Muscle of back (tissue), 3 donors: ENCODE measurements at regions not wholly inside any gene's neighbourhood (a gene's known extent, or its start where the extent isn't known, plus 50 kb on each side); places are given as distances from the start of the nearest gene placed in this dataset.
"Not testable (repeated sequence)": the region's sequence is repeated elsewhere in the genome, so short reads cannot be mapped to it uniquely, and the experiment has no call there.

ENCODE experiments used
- DNase-seq, 3 donors: peaks; one replicate each; pipeline versions ENCODE4 v3.0.0 to v3.0.0-alpha.2; 2013

DNA sequence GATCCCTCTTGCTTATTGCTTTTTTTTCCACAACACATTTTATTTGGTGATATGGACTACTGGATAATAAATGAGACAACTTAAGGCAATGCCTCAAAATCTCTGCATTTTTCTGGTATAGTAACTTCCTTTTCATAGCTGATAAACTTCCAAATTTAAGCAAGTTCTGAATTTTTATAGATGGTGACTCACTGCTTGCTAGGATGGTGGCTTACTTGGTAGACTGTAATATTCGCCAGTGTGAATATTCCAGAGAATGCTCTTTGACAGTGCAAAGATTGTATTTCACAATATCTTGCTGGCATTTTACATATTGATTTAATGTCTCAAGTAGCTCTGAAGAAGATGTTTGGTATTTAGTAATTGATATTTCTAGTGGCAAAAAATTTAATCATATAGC is 472.4 kb downstream of the TFEC start:
- DNase-seq: no peak

DNA sequence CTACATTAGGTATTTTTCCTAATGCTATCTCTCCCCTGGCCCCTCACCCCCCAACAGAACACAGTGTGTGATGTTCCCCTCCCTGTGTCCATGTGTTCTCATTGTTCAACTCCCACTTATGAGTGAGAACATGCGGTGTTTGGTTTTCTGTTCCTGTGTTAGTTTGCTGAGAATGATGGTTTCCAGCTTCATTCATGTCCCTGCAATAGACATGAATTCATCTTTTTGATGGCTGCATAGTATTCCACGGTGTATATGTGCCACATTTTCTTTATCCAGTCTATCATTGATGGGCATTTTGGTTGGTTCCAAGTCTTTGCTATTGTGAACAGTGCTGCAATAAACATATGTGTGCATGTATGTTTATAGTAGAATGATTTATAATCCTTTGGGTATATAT is 473.3 kb downstream of the TFEC start:
- not testable (repeated sequence) for DNase-seq

GRCh38 chr7:115552766-115553165 is 477.8 kb downstream of the TFEC start:
- peak in 1 of 3 donors; percentile 26 for DNase-seq

DNA sequence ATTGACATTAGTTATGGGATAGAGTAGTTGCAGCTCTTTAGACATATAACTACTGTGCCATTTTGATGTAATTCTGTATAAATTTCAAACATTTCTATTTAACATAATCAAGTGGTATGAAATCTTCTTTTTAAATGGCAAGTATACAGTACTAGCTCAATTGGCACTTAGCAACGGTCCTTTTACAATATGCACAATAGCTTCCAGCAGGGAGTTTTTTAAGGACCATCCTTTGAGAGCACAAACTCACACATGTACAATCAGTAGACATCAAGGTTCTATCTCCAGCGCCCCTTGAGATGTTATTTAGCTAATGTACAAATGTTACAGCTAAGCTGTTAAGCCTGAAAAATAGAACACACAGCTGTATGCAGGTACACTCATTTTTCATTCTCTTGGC is 480.7 kb downstream of the TFEC start:
- no peak for DNase-seq

DNA sequence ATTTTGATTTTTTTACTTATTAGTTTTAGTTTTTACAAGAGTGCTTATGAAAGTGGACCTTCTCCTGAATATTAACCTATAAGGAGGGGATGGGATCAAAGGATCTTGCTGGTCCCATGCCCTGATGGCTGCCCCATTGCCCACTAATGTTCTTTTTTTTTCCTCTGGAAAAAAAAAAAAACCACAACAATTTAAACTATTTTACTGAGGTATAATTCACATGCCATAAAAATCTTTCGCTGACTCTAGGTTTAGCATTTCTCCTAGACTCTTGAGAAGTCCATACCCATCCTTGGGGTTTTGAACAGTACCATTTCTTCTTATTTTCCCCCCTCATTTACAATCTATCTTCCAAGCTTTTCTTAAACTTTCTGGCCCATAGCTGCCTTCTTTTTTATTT is 481.8 kb downstream of the TFEC start:
- no peak for DNase-seq

DNA sequence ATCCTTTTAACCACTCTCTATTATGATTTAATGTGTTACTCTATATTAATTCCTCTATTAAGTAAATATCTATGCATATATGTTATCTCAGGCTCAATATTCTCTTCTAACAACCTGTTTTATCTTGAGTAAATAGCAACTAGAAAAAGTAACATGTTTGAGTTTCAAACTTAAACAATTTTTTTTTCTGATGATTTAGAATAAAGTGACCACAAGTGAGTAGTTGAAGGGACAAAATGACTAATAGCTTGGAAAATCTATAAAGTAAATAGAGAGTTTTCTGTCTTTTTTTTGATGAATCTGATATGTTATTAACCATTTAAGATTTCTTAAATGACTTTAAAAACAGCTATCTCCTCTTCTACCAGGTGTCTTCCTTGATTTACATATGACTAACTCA is 483.8 kb downstream of the TFEC start:
- no peak for DNase-seq

DNA sequence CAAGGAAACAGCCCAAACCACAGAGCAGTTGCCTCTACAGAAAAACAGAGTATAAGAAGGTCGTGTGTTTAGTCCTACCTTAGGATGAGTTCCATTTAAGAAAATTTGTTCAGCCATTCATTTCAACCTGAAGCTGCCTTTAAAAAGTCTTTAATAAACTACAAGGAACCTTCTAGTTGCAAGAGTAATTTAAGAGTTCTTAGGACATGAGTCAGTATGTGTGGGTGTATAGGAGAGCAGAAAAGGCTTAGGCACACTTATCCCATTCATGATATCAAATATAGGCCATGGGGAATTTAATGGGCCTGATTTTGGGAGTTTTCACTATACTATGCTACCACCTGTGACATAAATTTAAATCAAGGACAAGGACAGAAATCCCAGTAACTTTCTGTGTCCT is 496.8 kb downstream of the TFEC start:
- no peak for DNase-seq

DNA sequence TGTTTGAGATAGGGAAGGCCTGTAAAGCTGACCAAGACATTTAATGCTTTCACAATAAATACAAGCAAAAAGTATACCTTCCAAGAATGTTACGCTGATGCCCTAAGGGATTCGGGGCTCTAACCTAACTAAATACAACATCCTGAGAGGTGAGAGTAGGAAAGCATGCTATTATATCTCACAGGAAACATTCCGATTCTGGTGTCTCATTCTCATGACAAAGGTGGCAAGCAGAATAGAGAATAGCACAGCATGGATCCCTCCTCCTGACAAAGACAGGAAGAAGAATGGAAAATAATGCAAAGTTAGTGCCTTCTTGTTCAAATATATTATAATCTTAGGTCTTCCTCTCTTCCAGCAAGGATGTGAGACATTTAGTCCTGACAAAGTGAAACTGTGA is 504.3 kb downstream of the TFEC start:
- no peak for DNase-seq

DNA sequence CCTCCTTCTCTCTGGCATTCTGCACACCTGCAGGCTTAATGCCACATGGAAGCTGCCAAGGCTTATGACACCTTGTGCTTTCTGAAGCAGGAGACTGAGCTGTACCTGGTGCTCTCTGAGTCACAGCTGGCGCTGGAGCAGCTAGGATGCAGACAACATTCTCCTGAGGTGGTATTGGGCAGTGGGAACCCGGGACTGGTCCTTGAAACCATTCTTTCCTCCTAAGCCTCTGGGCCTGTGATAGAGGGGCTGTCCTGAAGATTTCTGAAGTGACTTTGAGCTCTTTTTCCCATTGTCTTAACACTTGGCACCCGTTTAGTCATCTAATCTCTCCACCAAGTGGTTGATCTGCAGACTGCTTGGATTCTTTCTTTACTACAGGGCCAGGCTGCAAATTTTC is 508.4 kb downstream of the TFEC start:
- DNase-seq: no peak

GRCh38 chr7:115516341-115516740 is 514.2 kb downstream of the TFEC start:
- peak in 1 of 3 donors; percentile 4 for DNase-seq

DNA sequence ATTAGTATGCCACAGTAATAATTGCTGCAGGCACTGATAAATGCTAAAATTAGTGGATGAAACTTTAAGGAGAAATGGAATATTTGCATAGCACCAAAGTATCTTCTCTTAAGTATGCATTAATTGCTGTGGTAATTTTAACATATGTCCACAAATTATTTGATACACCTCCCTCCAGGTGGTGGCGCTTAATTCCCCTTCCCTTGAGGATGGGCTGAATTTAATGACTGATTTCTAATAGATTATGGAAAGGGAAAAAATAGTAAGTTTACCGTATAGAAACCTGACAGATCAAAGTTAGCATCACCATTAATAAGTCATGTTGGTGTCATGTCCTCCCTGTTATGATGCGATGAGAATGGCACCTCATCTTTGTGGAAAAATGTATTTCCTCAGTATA is 519.2 kb downstream of the TFEC start:
- DNase-seq: no peak

- no peak for DNase-seq
These were observed 525.4 kb downstream of the TFEC start for GRCh38 chr7:115505136-115505535.

DNA sequence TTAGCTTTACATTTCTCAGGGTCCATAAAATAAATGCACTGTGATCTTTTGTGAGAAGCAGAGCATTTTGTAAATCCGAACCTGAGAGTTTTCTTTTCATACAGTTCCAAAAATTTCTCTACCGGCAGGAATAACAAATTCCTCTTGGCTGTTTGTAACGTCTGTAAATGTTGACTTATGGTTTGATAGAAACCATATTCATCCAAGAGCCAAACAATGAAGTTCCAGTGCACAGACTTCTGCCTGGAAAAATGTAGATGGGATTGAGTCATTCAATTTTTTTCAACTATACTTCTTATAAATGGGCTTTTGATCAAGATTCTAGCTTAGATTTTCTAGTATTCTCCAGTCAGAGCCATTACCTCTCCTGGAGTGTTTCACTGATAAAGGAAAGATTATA is 530.6 kb downstream of the TFEC start:
- DNase-seq: no peak

GRCh38 chr7:115496006-115496405 is 534.6 kb downstream of the TFEC start:
- no peak for DNase-seq

GRCh38 chr7:115494529-115495147 is 535.9 kb downstream of the TFEC start:
- no peak for DNase-seq

DNA sequence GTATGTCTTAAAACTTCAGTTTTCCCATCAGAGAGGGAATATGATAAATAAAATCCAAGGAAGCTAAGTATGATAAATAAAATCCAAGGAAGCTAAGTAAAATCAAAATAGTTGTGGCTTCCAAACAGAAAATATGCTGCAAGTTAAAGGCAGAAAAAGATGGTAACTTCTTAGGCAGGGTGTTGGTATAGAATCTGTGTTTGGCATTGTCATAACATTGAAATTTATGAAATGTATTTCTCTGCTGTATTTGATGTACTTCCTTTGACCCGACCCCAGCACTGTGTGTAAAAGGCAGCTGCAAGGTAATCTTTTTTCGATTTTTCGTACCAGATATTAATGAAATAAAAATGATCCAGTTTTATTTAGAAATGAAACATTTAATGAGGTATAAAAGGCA is 537.2 kb downstream of the TFEC start:
- DNase-seq: no peak

DNA sequence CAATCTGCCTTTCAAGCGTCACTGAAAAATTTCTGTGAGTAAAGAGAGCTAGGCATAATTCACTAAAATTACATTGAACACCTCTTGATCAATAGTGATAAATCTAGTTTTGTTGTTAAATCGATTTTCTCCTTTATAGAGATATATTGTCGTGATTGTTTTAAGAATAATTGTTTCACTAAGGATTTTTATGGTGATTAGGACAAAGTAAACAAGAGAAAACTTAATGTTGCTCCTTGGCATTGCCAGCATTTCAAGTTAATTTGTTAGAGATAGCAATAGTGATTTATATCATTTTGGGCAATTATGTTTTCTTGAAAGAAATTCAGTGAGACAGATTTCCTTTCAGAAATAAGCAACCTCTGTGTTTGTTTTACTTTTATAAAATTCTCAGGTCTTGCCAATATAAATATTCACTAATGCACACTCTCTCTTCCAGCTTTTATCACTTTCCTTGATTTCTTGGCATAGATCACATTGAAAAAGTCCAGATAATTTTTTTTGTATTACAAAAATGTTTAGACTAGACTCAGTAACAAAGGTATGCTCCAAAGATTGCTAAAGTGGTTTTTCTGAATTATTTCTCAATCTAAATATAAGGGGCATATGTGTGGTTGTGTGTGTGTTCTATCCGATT is 538.7 kb downstream of the TFEC start:
- DNase-seq: no peak

- no peak for DNase-seq
These were observed 551.1 kb downstream of the TFEC start for GRCh38 chr7:115479448-115479847.

GRCh38 chr7:115478426-115478825 is 552.1 kb downstream of the TFEC start:
- no peak for DNase-seq

DNA sequence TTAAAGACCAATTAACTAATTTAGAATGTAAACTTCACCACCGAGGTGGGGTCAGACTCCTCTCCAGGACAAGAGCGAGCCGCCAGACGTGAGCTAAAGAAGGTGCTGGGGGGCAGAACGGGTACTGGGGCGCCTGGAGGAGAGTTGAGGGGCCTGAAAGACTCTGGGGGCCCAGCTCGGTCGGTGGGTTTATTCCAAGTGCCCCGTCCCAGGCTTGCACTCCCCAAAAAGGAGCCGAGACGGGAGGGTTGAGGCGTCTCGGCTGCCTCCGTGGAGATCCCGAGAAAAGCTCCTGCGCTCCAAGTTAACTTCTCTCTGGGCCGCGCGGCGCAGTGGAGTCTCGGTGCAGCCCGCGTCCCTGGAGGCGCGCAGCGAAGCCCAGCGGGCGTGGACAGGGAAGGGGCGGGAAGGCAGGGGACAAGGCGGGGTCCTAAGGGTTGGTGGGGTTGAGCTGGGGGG is 553.3 kb downstream of the TFEC start:
- peak; percentile 26 to 69 (median 34) for DNase-seq

DNA sequence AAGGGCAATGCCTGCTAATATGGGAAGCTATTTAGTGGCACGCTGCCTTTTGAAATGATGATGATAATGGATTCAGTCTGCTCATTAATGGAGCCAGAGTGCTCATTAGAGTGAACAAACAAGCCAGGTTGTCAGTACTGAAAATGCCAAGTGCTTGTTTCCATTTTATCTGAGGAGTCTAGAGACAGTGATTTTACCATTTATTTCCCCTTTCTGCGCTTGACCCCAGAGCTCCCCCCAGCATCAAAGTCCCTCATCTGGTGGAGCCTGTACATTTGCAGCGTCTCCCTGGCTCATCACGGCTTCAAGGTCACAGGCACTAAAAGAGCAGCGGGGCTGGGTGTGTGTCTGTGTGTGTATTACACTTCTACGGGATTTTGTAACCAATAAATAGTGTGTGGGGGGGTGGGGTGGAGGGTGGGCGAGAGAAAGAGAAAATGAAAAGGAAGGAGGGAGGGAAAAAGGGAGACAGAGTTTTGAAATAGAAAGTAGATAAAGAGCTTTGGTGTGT is 553.8 kb downstream of the TFEC start:
- peak in 2 of 3 donors; percentile 11 to 61 for DNase-seq

DNA sequence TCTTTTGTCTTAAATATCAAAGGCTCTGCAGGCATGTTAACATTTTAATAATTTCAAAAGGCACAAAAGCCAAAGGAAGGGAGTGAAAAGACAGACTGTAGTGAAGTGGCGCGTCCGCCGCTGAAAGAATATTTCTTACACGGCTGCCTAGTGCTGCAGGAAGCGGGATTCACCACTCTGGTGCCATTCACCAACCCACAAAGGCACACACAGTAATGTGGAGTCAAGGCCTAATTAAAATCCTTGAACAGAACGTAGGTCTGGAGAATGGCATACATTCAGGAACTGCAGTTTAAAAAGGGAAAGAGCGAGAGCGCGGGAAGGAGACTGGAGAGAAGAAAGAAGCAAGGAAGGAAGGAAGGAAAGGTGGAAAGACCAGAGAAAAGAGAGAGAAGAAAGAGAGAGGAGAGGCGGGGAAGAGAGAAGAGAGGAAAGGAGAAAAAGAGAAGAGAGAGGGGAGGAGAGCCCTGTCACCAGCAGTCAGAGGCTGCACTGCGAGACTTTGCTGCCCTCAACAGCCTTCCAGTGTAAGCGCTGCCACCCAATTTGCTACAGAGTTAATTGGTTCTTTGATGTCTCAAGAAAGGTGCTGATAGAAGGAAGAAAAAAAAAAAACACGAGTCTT is 554.0 kb downstream of the MDFIC start:
- DNase-seq: no peak

GRCh38 chr7:115475206-115475605 is 553.3 kb downstream of the MDFIC start:
- no peak for DNase-seq
